ENCODE measurements at regions not wholly inside any gene's neighbourhood (a gene's known extent, or its start where the extent isn't known, plus 50 kb on each side); places are given as distances from the start of the nearest gene placed in this dataset.
A peak's percentile ranks its signal among the peaks of the same experiment; 100 is the strongest.

- no peak for DNase-seq (ENCODE audit: low spot score)
These were observed 256.7 kb downstream of the CBLN1 start for GRCh38 chr16:49024896-49025295.

- DNase-seq (ENCODE audit: low spot score): no peak
These were observed 257.6 kb downstream of the CBLN1 start for GRCh38 chr16:49024016-49024415.

GRCh38 chr16:49023050-49023449 lies 258.6 kb downstream of the CBLN1 start:
- no peak for DNase-seq (ENCODE audit: low spot score)

GRCh38 chr16:49022351-49022963 lies 259.2 kb downstream of the CBLN1 start:
- no peak for DNase-seq (ENCODE audit: low spot score)

GRCh38 chr16:49021136-49021535 lies 260.5 kb downstream of the CBLN1 start:
- DNase-seq (ENCODE audit: low spot score): peak; percentile 61

GRCh38 chr16:49020436-49020835 lies 261.2 kb downstream of the CBLN1 start:
- no peak for DNase-seq (ENCODE audit: low spot score)

GRCh38 chr16:49019831-49020230 lies 261.8 kb downstream of the CBLN1 start:
- DNase-seq (ENCODE audit: low spot score): no peak

GRCh38 chr16:49019081-49019633 lies 262.5 kb downstream of the CBLN1 start:
- peak; percentile 20 for DNase-seq (ENCODE audit: low spot score)

GRCh38 chr16:49018259-49018931 lies 263.2 kb downstream of the CBLN1 start:
- no peak for DNase-seq (ENCODE audit: low spot score)

GRCh38 chr16:49017501-49017900 lies 264.1 kb downstream of the CBLN1 start:
- no peak for DNase-seq (ENCODE audit: low spot score)

GRCh38 chr16:49016461-49016860 lies 265.2 kb downstream of the CBLN1 start:
- no peak for DNase-seq (ENCODE audit: low spot score)

- DNase-seq (ENCODE audit: low spot score): no peak
These were observed 266.4 kb downstream of the CBLN1 start for GRCh38 chr16:49015225-49015592.

- no peak for DNase-seq (ENCODE audit: low spot score)
These were observed 267.1 kb downstream of the CBLN1 start for GRCh38 chr16:49014277-49015224.

- no peak for DNase-seq (ENCODE audit: low spot score)
These were observed 267.9 kb downstream of the CBLN1 start for GRCh38 chr16:49013727-49014080.

- DNase-seq (ENCODE audit: low spot score): no peak
These were observed 268.5 kb downstream of the CBLN1 start for GRCh38 chr16:49012961-49013726.

GRCh38 chr16:49011901-49012300 lies 269.7 kb downstream of the CBLN1 start:
- DNase-seq (ENCODE audit: low spot score): no peak

- no peak for DNase-seq (ENCODE audit: low spot score)
These were observed 270.8 kb downstream of the CBLN1 start for GRCh38 chr16:49010879-49011278.

GRCh38 chr16:49010396-49010795 lies 271.2 kb downstream of the CBLN1 start:
- no peak for DNase-seq (ENCODE audit: low spot score)

- no peak for DNase-seq (ENCODE audit: low spot score)
These were observed 272.4 kb downstream of the CBLN1 start for GRCh38 chr16:49009204-49009603.

GRCh38 chr16:49003992-49004391 lies 277.6 kb downstream of the CBLN1 start:
- no peak for DNase-seq (ENCODE audit: low spot score)

GRCh38 chr16:49003022-49003421 lies 278.6 kb downstream of the CBLN1 start:
- DNase-seq (ENCODE audit: low spot score): no peak
